H1 (cell line): ENCODE measurements at regions not wholly inside any gene's neighbourhood (a gene's known extent, or its start where the extent isn't known, plus 50 kb on each side); places are given as distances from the start of the nearest gene placed in this dataset.

ENCODE experiments used
- JUN ChIP-seq: IDR thresholded peaks from 2 replicates; pipeline ENCODE4 v1.6.1; 2011; ENCODE audit warnings: low read depth, mild to moderate bottlenecking, improper control_type of control experiment, low read length
- KDM5A ChIP-seq: fragments of 200-600 bp; IDR thresholded peaks from 2 replicates; pipeline ENCODE4 v1.7.1; 2012; ENCODE audit warnings: mild to moderate bottlenecking, low read length, inconsistent platforms, mixed read lengths
- MAFK ChIP-seq: IDR thresholded peaks from 2 replicates; pipeline ENCODE4 v1.6.1; 2012; ENCODE audit warnings: low read depth, mild to moderate bottlenecking, improper control_type of control experiment, low read length
- TF ChIP-seq, protein P1 (sequence below): fragments of 300-600 bp; sonication (generic); IDR thresholded peaks from 2 replicates; pipeline ENCODE4 v1.7.1; 2012; ENCODE audit warnings: low read length, moderate library complexity, mild to moderate bottlenecking, inconsistent platforms; ENCODE audit not compliant: insufficient replicate concordance

DNA sequence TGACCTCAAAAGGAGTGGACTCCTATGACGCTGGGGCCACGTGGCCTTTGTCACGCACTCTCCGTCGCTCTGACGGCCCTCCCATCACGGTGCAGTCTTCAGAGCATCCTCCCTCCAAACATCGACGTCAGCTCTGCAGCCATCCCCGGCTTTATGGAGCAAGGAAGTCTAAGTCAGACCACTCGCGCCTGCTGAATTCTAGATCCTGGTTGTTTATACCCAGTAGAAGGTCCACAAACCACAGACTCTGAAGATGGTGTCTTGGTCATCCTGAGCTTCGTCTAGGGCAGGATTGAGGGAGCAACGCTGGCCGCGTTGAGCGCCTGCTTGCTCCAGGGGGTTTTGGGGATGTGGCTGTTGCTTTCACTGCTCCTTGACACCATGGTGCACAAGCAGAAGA is 228.0 kb upstream of the SALL3 start (continued):
- TF ChIP-seq JUN, result no peak
- TF ChIP-seq MAFK, result no peak
- no peak for TF ChIP-seq KDM5A
- TF ChIP-seq, protein P1, sequence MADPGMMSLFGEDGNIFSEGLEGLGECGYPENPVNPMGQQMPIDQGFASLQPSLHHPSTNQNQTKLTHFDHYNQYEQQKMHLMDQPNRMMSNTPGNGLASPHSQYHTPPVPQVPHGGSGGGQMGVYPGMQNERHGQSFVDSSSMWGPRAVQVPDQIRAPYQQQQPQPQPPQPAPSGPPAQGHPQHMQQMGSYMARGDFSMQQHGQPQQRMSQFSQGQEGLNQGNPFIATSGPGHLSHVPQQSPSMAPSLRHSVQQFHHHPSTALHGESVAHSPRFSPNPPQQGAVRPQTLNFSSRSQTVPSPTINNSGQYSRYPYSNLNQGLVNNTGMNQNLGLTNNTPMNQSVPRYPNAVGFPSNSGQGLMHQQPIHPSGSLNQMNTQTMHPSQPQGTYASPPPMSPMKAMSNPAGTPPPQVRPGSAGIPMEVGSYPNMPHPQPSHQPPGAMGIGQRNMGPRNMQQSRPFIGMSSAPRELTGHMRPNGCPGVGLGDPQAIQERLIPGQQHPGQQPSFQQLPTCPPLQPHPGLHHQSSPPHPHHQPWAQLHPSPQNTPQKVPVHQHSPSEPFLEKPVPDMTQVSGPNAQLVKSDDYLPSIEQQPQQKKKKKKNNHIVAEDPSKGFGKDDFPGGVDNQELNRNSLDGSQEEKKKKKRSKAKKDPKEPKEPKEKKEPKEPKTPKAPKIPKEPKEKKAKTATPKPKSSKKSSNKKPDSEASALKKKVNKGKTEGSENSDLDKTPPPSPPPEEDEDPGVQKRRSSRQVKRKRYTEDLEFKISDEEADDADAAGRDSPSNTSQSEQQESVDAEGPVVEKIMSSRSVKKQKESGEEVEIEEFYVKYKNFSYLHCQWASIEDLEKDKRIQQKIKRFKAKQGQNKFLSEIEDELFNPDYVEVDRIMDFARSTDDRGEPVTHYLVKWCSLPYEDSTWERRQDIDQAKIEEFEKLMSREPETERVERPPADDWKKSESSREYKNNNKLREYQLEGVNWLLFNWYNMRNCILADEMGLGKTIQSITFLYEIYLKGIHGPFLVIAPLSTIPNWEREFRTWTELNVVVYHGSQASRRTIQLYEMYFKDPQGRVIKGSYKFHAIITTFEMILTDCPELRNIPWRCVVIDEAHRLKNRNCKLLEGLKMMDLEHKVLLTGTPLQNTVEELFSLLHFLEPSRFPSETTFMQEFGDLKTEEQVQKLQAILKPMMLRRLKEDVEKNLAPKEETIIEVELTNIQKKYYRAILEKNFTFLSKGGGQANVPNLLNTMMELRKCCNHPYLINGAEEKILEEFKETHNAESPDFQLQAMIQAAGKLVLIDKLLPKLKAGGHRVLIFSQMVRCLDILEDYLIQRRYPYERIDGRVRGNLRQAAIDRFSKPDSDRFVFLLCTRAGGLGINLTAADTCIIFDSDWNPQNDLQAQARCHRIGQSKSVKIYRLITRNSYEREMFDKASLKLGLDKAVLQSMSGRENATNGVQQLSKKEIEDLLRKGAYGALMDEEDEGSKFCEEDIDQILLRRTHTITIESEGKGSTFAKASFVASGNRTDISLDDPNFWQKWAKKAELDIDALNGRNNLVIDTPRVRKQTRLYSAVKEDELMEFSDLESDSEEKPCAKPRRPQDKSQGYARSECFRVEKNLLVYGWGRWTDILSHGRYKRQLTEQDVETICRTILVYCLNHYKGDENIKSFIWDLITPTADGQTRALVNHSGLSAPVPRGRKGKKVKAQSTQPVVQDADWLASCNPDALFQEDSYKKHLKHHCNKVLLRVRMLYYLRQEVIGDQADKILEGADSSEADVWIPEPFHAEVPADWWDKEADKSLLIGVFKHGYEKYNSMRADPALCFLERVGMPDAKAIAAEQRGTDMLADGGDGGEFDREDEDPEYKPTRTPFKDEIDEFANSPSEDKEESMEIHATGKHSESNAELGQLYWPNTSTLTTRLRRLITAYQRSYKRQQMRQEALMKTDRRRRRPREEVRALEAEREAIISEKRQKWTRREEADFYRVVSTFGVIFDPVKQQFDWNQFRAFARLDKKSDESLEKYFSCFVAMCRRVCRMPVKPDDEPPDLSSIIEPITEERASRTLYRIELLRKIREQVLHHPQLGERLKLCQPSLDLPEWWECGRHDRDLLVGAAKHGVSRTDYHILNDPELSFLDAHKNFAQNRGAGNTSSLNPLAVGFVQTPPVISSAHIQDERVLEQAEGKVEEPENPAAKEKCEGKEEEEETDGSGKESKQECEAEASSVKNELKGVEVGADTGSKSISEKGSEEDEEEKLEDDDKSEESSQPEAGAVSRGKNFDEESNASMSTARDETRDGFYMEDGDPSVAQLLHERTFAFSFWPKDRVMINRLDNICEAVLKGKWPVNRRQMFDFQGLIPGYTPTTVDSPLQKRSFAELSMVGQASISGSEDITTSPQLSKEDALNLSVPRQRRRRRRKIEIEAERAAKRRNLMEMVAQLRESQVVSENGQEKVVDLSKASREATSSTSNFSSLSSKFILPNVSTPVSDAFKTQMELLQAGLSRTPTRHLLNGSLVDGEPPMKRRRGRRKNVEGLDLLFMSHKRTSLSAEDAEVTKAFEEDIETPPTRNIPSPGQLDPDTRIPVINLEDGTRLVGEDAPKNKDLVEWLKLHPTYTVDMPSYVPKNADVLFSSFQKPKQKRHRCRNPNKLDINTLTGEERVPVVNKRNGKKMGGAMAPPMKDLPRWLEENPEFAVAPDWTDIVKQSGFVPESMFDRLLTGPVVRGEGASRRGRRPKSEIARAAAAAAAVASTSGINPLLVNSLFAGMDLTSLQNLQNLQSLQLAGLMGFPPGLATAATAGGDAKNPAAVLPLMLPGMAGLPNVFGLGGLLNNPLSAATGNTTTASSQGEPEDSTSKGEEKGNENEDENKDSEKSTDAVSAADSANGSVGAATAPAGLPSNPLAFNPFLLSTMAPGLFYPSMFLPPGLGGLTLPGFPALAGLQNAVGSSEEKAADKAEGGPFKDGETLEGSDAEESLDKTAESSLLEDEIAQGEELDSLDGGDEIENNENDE, result no peak
